Hepatocyte (in vitro differentiated cells): ENCODE measurements at regions not wholly inside any gene's neighbourhood (a gene's known extent, or its start where the extent isn't known, plus 50 kb on each side); places are given as distances from the start of the nearest gene placed in this dataset.

ENCODE experiments used
- CTCF ChIP-seq: fragments of 200-600 bp; sonication (generic); IDR thresholded peaks from 2 replicates; pipeline ENCODE4 v1.5.1; 2016; ENCODE audit warnings: antibody characterized with exemption, mild to moderate bottlenecking; ENCODE audit not compliant: poor library complexity
- EZH2 ChIP-seq: fragments of 200-600 bp; sonication (generic); IDR thresholded peaks from 2 replicates; pipeline ENCODE4 v1.6.1; 2016; ENCODE audit warnings: antibody characterized with exemption, mild to moderate bottlenecking, borderline replicate concordance

- no peak for TF ChIP-seq CTCF
- TF ChIP-seq EZH2, result no peak
Observed at GRCh38 chr11:116388146-116388545, 384.6 kb downstream of the BUD13 start.
